ENCODE measurements at regions not wholly inside any gene's neighbourhood (a gene's known extent, or its start where the extent isn't known, plus 50 kb on each side); places are given as distances from the start of the nearest gene placed in this dataset.

GRCh38 chrX:13428053-13428786, 108.4 kb upstream of the ATXN3L start:
- Histone ChIP-seq H3K9me2 (no peaks in the 10 kb centered on the region), H3K79me2 (ENCODE audit: insufficient read depth) (no peaks in the 10 kb centered on the region), H3K27ac (ENCODE audit: low read depth in 2 of 2, low read length in 1 of 2) (peak overlapping the region; percentile 53 to 98; a peak in 3 of 4 replicates), H4K20me1 (ENCODE audit: insufficient read depth) (no peaks in the 10 kb centered on the region), H3K27me3 (ENCODE audit: insufficient read depth) (no peaks in the 10 kb centered on the region), H3K9ac (peak overlapping the region; percentile 64), H3K36me3 (replicated peaks in 1 of 2; ENCODE audit: control insufficient read depth in 1 of 2, insufficient read depth in 2 of 2, low read length in 1 of 2) (no peaks in the 10 kb centered on the region), H3K4me1 (ENCODE audit: control insufficient read depth in 1 of 2, insufficient read depth in 2 of 2, low read depth in 1 of 2, low read length in 1 of 2) (peaks cover 0 to 38% of the 10 kb centered on the region in 2 experiments; a peak in 2 of 4 replicates), H3K9me3 (0 out of 2 replicates have a peak, but pooled peaks cover 7% of the 10 kb centered on the region), H3K4me2 (peak overlapping the region; percentile 55), H2AFZ (ENCODE audit: low read depth) (peak overlapping the region; percentile 70; the same call in 1 of the 2 replicates), H3K4me3 (ENCODE audit: low read depth in 2 of 2, low read length in 1 of 2) (0 out of 4 replicates have a peak overlapping the region, but pooled peaks of 1 of the 2 experiments have one; percentile 12), H3F3A (replicated peaks; ENCODE audit: insufficient read depth) (peaks cover 40% of the 10 kb centered on the region)
- TF ChIP-seq FOXJ3 (CRISPR knock-in tag; IDR thresholded peaks at IDR 0.05) (no peak), RXRA (IDR thresholded peaks at IDR 0.05; ENCODE audit: borderline replicate concordance, low read depth) (peak; percentile 60; the same call in 1 of the 2 replicates), EP300 (IDR thresholded peaks at IDR 0.05; ENCODE audit: borderline replicate concordance in 1 of 2, low read depth in 1 of 2, low read length in 1 of 2) (peak in 1 of 2 experiments; percentile 53; a peak in 1 of 4 replicates), RFX5 (IDR thresholded peaks at IDR 0.05; ENCODE audit: low read length) (no peak), ELF1 (IDR thresholded peaks at IDR 0.05) (no peak), IRF3 (IDR thresholded peaks at IDR 0.05; ENCODE audit: low read depth, low read length) (no peak), SMC3 (IDR thresholded peaks at IDR 0.05; ENCODE audit: low read depth, low read length) (no peak), MXI1 (IDR thresholded peaks at IDR 0.05; ENCODE audit: low read depth, low read length) (no peak), JUND (IDR thresholded peaks at IDR 0.05) (peak; percentile 86), RAD21 (IDR thresholded peaks at IDR 0.05; ENCODE audit: low read length) (no peak), MAX (IDR thresholded peaks at IDR 0.05; ENCODE audit: low read depth) (no peak), TAF1 (IDR thresholded peaks at IDR 0.05; ENCODE audit: borderline replicate concordance, low read depth, low read length) (0 out of 2 replicates have a peak, but pooled peaks have one; percentile 15), TEAD4 (IDR thresholded peaks at IDR 0.05; ENCODE audit: borderline replicate concordance, insufficient read depth) (0 out of 2 replicates have a peak, but pooled peaks have one; percentile 20), MEF2A (IDR thresholded peaks at IDR 0.05; ENCODE audit: borderline replicate concordance, low read depth) (peak; percentile 64), USF2 (IDR thresholded peaks at IDR 0.05; ENCODE audit: borderline replicate concordance, low read depth, low read length) (no peak), FOSL2 (IDR thresholded peaks at IDR 0.05; ENCODE audit: borderline replicate concordance, low read depth) (peak; percentile 75; the same call in 1 of the 2 replicates), TCF12 (IDR thresholded peaks at IDR 0.05) (peak; percentile 78), ZBTB33 (IDR thresholded peaks at IDR 0.05; ENCODE audit: borderline replicate concordance, low read depth) (no peak), GABPA (IDR thresholded peaks at IDR 0.05; ENCODE audit: low read depth) (no peak), USF1 (IDR thresholded peaks at IDR 0.05; ENCODE audit: borderline replicate concordance, low read depth) (no peak), PBX3 (IDR thresholded peaks at IDR 0.05) (peak; percentile 91)
- no peak for DNase-seq
- ChIA-PET CTCF (interaction anchor here (0.6 kb wide), 1 partner anchor 30 kb away, joined by 3 read pairs; no protein-coding TSS in a partner anchor), POLR2A (interaction anchor here (0.6 kb wide), 1 partner anchor 23 kb away, joined by 3 read pairs; no protein-coding TSS in a partner anchor)
- 7% methylated on average over 4 of the region's 5 CpGs for WGBS (ENCODE audit: low lambda C conversion rate)
